NCI-H446 treated with DMSO at 0.1 percent for 48 hours (cell line): ENCODE measurements at regions not wholly inside any gene's neighbourhood (a gene's known extent, or its start where the extent isn't known, plus 50 kb on each side); places are given as distances from the start of the nearest gene placed in this dataset.
"Not testable (repeated sequence)": the region's sequence is repeated elsewhere in the genome, so short reads cannot be mapped to it uniquely, and the experiment has no call there.

ENCODE experiments used
- DNase-seq: peaks from one replicate; lab custom pipeline; 2025; lab: John Stamatoyannopoulos, UW

DNA sequence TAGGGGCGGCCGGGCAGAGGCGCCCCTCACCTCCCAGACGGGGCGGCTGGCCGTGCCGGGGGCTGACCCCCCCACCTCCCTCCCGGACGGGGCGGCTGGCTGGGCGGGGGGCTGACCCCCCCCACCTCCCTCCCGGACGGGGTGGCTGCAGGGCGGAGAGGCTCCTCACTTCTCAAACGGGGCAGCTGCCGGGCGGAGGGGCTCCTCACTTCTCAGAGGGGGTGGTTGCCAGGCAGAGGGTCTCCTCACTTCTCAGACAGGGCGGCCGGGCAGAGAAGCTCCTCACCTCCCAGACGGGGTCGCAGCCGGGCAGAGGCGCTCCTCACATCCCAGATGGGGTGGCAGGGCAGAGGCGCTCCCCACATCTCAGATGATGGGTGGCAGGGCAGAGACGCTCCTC lies 836.8 kb downstream of the RAPGEF2 start:
- DNase-seq, result not testable (repeated sequence)

DNA sequence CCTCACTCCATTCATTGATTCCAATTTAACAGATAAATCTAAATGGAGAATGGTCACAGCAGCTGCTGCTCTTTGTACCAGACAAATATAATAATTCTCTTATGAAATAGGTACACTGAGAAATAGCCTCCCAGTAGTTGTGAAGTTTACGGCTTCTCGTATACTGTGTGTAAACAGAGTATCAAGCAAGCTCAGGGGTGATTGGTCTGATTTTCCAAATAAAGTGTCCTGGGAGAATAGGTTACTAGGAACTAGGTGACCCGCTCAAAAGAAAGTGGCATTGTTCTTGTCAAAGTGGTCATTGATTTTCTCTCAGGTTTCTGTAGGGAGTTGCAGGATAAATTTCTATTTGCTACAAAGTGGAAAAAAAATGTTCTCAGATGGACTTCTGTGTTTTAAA lies 838.2 kb downstream of the RAPGEF2 start:
- DNase-seq, result no peak

DNA sequence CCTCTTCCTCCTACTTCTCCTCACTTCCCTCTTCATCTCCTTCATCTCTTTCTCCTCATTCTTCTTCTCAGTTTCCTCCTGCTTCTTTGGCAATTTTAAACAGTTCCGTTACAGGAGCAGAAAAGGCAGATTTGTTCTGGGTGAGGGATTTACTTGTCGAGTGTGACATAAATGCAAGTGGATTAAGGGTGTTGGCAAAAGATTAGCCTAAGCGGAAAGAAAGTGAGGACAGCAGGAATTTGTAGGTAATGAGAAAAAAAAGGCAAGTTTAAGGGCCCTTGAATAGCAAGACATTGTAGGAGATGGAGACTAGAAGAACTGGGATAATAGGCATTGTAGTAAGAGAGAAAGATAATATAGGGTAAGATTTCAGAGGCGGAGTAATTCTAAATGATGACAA lies 841.6 kb downstream of the RAPGEF2 start:
- DNase-seq, result no peak

DNA sequence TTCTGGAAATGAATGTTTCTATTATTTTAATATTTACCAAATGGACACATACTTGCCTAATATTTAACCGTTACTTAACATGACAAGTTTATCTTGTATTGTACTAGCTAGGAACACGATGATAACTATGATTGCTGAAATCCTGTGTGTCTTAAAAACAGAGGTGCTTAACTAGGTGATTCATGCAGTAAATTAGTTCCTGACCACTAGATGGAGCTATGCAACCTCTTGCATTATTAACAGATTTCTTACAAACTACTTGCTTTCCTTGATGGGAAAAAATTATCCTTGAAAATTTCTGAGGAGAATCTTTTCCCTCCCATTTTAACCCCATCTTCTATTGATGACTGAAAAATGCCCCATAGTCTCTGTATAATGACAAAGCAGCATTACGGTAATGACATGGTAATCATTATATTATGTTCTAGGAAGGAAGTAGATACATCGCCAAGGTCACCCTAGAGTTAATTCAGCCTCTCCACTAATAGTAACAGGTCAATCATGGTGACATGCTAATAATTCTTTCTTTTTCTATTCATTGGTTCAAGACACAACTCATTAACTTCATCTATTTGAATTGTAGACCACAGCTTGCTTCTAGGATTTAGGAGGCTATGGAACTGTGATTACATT lies 844.2 kb downstream of the RAPGEF2 start:
- peak; percentile 36 for DNase-seq

DNA sequence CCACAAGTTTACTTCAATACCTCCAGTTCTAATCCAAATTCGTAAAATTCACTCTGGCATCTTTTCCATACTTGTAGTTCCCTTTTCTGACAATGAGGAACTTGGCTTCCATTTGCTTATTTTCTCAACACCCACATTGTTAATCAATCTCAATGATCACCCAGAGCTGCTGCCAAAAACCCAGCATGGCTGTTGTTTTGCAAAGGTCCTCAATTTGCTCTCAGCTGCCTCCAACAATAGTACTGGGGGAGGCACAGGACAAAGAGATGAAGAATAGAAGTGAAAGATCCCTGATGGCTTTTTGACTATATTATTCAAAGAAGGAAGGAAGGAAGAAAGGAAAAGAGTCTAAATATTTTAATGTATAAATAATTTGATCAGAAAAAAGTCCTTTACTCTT lies 847.8 kb downstream of the RAPGEF2 start:
- no peak for DNase-seq

DNA sequence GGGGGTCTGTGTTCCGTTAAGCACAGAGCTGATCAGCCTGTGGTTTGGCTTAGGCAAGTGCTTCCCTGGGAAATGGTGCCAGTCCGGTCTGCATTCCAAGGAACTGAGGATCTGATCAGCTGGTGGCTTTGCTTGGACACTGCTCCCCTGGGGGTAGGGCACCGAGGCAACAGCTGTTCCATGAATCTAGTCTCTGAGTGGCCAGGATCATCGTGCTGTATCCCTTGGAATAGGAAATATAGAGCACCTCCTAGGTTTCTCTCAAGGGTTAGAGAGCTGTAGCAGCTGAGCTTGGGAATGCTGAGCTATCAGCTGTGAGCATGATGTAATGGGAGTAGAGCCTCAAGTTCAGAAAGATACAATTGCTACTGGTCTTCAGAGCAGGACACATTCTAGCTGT lies 863.9 kb downstream of the RAPGEF2 start:
- DNase-seq, result no peak

DNA sequence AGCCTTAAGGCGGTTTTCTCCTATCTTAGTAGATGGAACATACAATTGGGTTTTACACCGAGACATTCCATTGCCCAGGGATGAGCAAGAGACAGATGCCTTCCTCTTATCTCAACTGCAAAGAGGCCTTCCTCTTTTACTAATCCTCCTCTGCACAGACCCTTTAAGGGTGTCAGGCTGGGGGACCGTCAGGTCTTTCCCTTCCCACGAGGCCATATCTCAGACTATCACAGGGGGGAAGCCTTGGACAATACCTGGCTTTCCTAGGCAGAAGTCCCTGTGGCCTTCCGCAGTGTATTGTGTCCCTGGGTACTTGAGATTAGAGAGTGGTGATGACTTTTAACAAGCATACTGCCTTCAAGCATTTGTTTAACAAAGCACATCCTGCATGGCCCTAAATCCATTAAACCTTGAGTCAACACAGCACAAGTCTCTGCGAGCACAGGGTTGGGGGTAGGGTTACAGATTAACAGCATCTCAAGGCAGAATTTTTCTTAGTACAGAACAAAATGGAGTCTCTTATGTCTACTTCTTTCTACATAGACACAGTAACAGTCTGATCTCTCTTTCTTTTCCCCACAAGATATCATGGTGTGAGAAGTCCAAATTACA lies 874.1 kb downstream of the RAPGEF2 start:
- DNase-seq, result not testable (repeated sequence)

DNA sequence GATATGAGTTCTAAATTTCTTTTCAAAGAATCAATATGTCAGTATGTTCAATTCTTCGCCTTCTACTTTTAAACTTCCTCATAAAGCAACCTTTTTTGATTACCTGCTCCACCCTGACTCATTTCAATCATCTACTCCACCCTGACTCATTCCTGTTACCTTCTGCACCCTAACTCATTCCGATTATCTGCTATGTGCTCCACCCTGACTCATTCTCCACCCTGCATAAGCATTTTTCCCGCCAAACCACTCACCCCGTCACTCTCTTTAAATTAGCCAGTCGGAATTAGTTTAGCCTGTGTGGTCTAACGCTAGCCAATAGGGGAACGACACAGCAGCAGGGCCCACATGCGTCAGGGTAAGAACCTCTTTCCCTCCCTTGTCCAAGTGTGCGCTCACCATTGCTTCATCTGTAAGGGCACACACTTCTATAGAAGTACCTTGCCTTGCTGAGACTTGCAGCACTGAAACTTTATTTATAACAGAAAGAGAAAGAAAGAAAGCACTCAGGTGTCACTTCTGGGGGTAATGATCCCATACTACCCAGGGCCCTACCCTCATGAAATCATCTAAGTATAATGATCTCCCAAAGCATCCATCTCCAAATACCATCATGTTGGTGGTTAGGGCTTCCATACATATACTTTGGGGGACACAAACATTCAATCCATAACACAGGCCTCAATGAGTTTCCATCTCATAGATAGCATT lies 875.2 kb downstream of the RAPGEF2 start:
- no peak for DNase-seq

DNA sequence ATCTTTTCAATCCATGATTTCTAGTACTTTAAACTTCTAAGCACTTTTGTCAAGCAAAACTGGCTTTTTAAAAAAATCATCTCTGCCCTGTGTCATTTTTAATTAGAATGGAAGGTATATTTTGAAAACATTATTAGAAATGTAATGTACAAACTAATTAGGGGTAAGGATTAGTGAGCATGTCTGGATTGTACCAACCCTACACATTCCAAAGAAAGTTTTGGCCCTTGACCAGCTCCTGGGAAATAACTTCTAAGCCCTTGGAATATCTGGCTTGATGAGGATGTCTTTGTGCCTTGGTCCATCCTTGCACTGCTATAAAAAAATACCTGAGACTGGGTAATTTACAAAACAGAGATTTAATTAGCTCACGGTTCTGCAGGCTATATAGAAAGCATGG lies 876.5 kb downstream of the RAPGEF2 start:
- no peak for DNase-seq

DNA sequence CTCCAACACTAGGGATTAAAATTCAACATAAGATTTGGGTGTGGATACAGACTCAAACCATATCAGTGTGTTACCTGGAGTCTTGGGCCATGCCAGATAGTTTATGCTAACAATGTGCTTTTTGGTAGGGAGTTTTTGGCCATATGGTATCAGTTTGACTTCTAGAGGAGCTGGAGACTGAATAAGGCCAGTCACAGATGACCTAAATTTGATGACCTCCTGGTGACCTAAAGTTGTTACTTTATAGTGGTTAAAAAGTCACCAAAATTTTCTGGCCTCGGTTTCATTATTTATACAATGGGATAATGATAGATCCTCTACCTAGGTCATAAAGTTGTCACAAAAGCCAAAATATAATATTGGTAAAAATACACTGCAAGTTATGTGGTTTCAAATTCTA lies 877.1 kb downstream of the RAPGEF2 start:
- DNase-seq, result no peak

DNA sequence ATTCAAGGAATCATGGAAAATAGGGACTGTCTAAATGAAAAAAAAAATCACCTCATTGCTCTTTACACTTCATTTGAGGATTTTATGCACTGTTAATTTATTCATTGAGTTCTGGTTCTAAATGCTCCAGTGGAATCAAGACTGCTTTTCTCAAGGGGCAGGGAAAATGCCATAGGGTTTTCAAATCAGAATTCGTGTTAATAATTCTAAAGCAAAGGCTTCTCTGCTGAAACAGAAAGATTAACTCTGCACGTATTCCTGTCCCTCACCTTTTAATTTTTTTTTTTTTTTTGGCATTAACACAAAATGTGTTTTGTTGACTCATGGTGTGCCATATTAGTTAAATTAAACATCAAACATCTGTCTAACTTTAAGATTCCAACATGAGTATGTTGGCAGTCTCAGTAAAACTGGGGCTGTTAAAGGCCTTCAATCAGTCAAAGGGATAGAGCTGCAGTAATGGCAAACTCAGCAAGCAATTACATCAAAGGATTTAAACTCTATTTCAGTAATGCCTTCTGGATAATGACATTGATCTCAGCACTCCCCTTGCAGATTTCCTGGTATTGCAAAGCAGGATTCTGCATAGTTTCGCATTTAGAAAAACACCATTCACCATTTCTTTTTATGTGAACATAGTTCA lies 878.1 kb downstream of the RAPGEF2 start:
- no peak for DNase-seq

DNA sequence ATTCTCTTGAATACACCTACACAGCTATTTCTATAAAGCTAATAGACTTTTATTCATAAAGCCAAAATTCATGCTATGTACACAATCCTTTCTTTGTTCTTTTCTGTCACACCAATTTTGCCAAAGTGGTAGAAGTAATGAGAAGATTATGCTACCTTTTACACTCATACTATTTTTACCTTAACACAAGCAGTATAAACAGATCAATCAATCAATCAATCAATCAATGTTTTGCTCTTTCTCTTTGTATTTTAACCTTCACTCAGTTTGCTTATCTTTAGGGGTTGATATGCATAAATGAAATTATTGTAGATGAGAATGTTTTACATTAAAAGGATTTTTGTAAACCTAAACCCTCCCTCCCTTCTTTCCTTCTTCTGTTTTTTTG lies 878.6 kb downstream of the RAPGEF2 start:
- no peak for DNase-seq

DNA sequence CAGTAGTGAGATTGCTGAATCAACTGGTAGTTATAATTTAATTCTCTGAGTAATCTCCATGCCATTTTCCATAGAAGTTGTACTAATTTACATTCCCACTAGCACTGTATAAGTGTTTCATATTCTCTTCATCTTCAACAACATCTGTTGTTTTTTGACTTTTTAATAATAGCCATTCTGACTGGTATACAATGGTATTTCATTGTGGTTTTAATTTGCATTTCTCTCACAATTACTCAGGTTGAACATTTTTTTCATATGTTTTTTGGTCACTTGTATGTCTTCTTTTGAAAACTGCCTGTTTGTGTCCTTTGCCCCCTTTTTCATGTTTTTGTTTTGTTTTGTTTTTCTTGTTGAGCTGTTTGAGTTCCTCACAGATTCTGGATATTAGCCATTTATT lies 880.2 kb downstream of the RAPGEF2 start:
- DNase-seq, result no peak

DNA sequence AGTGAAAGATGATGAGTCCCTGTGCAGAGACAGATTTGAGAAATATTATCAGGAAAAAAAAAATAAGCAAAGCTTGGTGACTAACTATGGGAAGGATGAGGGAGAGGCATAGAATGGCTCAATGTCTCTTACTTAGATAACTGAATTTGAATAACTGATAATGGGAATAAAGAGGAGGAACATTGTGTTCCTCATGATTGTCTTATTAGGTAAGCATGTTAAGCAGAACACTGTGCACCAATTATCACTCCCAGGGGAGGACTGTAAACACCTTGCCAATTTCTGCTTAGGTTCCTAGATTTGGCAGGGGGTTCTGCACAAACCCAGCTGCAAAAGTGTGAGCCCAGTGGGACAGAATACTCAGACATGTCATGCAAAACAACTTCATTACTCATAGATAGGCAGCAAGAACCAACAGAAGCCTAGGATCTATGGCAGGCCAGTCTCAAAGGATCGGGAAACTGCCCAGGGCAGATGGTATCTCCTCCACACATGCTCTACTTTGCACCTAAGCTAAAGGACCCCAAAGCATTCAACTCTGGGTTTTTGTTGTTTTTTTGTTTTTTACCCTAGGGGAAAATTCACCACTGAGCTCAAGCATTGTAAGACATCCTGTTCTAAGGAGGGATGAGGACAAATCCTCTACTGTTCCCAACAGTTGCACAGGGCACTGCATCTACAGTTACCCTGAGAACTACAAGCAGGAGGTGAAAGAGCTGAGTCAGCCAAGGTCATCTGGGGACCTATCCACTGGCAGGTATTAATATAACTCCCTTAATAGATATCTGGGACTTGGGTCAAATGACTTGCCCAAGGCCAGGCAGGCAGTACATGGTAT lies 907.0 kb downstream of the RAPGEF2 start:
- DNase-seq, result no peak

DNA sequence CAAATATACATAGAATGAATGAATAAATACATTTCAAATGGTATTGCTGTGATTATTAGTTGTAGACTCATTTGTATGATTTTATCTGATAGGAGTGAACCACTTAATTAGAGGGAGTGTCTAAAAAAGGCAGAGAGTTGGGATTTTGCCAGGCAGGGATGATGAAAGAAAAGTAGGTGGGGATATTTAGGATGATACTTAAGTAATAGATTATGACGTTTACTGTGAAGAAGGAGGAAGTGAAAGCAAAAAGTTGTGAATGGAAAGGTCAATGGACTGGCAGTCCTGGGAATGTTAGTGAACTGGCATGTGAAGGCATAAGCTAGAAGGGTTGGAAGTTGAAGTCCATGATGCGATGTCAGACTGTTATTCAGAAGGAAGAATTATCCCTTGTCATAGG lies 917.1 kb downstream of the RAPGEF2 start:
- DNase-seq, result no peak

DNA sequence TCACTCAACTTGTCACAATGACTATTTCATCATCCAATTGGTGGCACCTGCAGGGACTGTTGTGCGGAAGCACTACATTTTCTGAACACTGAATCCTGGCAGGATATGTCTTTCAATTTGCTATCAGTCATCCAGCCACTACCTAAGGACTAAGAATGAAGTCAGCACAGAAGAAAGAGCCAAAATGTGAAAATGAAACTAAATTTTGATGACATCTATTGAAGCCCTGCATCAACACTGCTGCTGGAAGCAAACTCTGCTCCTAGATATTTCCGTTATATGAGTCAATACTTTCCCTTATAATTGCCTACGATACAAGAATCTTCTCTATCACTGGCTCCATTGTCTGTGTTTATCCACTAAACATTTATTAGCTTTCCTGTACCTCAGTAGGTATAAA lies 917.9 kb downstream of the RAPGEF2 start:
- DNase-seq, result no peak

DNA sequence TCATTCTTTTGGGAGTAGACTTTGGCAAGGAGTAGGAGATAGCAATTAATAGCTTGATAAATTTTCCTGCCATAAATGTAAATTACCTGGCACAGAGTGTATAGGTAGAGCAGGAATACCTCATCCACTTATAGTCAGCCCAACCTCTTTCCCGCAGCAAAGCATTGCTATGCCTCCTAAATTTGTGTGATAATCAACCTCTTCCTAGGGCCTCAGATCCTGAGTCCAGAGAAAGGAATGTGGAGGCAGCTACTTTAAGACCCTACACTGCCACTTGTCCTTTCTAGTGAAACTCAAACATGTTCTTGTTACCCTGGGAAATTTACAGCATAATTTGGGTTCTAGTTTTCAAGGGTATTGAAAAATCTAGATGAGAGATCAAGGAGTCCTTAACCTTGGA lies 919.0 kb downstream of the RAPGEF2 start:
- DNase-seq, result no peak

DNA sequence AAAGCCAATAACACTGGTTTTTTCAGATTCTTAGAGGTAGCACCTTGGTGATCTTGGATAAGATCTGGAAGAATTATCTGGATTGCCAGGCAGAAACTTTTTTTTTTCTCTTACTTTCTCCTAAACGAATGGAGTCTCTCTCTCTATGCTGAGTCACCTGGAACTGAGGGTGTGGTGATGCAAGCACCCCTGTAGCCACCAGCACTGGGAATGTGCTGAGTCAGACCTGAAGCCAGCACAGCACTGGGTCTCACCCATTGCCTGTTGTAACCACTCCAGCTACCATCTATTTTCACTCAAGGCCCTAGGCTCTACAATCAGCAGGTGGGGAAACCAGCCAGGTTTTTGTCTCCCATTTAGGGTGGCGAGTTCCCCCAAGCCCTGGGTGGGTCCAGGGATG lies 923.8 kb downstream of the RAPGEF2 start:
- DNase-seq, result no peak

DNA sequence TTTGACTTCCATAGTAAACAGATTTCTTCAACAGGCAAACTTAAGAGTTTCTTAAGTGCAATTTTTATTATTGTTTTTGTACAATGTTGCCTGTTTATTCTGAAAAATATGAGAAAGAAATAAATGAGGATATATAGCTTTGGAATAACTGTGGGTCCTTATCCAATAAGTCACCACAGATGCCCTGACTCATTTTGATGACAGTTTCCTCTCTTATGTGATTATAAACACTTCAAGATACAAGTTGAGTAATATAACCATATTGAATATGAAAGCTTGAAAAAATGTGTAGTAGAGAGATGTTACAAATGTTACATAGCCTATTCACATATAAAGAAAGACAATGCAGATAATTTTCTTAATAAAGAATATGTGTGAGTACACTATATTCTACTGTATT lies 931.6 kb downstream of the RAPGEF2 start:
- no peak for DNase-seq

DNA sequence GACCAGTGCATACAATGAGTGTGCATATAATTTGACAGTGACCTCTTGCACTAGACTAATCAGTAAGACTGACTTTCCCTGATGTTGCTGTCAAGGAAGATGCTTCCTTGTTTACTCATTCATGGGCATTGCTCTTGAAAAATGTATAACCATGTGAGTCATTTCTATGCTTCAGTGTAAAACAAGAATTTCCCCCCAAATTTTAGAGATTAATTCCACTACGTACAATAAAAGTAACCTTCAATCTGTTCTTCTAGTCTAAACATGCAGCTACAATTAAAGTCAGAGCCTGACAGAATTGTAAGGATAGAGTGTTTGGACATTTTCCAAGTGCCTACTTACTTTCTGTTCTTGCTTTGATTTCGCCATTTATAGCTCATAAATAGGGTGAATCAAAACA lies 935.7 kb downstream of the RAPGEF2 start:
- no peak for DNase-seq

DNA sequence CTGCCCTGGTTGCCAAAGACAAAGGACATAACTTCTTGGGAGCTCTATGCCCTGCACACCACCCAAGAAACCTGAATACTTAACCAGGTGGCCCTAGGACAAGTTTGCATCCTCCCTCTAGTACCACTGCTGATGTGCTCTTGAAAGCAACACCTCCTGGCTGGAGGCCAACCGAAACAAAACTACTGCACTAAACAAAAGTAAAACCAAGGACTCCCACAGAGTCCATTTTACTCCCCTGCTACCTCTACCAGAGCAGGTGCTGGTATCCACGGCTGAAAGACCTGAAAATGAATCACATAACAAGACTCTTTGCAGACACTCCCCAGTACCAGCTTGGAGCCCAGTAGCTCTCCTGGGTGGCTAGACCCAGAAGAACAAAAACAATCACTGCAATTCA lies 941.8 kb downstream of the RAPGEF2 start:
- no peak for DNase-seq
